ENCODE measurements at regions not wholly inside any gene's neighbourhood (a gene's known extent, or its start where the extent isn't known, plus 50 kb on each side); places are given as distances from the start of the nearest gene placed in this dataset.
A peak's percentile ranks its signal among the peaks of the same experiment; 100 is the strongest.
"Not testable (repeated sequence)": the region's sequence is repeated elsewhere in the genome, so short reads cannot be mapped to it uniquely, and the experiment has no call there.

DNA sequence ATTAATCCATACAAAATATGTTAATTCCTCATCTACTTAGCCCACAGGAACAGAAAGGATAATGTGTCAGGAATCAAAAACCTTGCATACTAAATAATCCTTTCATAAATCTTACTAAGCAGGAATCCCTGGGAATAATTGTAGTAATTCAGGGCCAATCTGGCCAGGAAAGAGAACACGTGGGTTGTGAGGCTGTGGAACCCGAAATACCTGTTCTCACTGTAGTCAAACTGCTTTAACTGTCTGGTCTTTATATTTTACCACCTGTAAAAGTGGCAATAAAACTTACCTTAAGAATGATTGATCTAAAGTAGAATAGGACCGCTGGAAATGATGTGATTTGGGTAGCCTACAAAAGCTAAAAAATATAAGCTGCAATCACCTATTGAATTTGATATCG, 1620.9 kb downstream of the STIM2 start:
- no peak for DNase-seq

GRCh38 chr4:28482580-28483270, 1622.1 kb downstream of the STIM2 start:
- DNase-seq: no peak

GRCh38 chr4:28488021-28488420, 1627.4 kb downstream of the STIM2 start:
- no peak for DNase-seq

DNA sequence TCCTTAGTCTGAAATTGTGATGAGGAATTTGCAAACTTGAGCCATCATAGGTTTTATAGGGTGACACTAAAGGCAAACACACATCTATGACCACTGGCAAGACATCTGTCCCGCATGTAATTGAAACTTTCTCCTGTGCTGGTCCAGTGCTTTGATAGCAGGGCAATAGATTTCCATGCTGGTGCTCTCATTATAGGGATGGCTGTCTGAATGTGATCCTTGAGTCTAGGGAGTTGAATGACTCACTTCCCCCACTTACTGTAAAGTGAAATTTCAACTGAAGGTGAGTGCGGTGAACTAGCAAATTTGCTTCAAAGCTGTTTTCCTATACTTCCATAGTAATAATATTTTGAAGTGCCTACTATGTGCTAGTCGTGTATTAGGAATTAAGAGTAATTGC, 1630.0 kb downstream of the STIM2 start:
- DNase-seq: no peak

DNA sequence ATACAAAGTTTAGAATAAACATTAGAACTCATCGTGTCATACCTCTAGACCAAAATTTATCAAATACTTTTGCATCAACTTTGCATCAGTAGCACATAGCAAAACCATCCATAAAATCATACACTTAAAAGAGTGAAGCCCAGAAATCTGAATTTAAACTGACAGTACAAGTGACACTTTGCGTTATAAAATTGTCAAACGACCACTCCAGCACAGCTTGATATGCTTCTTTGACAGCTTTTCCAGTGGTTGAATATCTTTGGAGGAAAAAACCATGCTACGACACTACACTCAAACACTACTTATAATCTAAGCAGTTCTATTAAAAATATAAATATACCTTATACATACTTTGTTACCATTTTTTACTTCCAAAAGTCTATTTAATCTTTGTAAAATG, 1644.4 kb downstream of the STIM2 start:
- no peak for DNase-seq

DNA sequence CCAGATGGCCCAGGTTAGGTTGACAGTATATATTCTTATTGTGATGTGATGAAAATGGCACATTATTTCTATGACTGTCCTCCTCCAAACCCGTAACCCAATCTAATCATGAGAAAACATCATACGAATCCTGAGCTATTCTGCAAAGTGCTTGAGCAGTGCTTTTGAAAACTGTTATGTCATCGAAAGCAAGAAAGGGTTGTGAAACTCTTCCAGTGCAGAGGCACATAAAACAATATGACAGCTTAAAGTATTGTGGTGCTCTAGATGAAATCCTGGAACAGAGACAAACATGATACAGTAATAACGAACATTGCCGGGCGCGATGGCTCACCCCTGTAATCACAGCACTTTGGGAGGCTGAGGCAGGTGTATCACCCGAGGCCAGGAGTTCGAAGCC, 1648.0 kb downstream of the STIM2 start:
- DNase-seq: no peak

DNA sequence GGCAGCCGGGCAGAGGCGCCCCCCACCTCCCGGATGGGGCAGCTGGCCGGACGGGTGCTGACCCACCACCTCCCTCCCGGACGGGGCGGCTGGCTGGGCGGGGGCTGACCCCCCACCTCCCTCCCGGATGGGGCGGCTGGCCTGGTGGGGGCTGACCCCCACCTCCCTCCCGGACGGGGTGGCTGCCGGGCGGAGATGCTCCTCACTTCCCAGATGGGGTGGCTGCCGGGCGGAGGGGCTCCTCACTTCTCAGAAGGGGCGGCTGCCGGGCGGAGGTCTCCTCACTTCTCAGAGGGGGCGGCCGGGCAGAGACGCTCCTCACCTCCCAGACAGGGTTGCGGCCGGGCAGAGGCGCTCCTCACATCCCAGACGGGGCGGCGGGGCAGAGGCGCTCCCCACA, 1654.1 kb downstream of the STIM2 start:
- DNase-seq: not testable (repeated sequence)

DNA sequence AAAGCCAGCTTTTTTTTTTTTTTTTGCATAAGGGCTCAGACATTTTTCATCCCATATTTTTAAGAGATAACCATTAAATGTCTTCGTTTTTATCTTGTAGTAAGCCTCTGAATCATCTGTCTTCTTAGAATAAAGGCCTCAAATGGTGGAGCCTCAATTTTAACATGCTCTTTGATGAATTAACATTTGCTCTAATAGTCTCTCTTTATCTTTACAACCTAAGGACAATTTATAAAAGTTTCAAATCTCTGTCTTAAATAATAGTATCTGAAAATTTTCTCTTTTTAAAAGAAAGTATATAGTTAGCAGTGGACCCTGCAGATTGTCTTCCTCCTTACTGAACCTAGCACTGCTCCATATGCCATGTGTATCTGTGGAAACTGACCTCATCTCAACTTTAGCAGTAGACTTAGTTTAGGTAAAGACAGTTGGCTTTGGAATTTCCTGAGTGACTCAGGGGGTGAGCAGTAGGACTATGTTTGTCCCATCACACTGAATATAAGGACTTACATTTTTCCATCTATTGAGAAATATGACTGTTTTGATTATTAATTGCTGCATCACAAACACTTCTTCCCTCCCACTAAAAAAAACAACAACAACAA, 1658.0 kb downstream of the STIM2 start:
- no peak for DNase-seq

GRCh38 chr4:28523681-28524190, 1663.1 kb downstream of the STIM2 start:
- DNase-seq: no peak

DNA sequence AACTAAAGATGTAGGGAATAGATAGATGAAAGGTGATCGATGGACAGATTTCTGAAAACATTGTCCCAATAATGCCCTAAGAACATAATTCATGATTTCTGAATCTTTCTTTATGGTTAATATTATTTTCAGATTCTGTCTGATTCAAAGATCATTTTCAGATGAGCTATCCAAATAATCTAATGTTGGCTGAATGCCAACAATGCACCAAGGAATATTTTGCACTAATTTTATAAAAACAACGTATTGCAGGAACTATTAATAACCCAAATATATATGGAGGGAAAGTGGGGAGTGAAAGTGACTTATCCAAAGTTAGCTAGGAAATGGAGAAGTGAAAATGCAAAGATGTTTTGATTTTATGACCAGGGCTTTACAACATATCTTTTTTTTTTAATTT, 1675.5 kb downstream of the STIM2 start:
- DNase-seq: no peak

GRCh38 chr4:28545986-28546385, 1685.3 kb downstream of the STIM2 start:
- peak in 1 of 2 donors; percentile 6 for DNase-seq

- DNase-seq: no peak
These were observed 1687.5 kb downstream of the STIM2 start for GRCh38 chr4:28548136-28548535.

DNA sequence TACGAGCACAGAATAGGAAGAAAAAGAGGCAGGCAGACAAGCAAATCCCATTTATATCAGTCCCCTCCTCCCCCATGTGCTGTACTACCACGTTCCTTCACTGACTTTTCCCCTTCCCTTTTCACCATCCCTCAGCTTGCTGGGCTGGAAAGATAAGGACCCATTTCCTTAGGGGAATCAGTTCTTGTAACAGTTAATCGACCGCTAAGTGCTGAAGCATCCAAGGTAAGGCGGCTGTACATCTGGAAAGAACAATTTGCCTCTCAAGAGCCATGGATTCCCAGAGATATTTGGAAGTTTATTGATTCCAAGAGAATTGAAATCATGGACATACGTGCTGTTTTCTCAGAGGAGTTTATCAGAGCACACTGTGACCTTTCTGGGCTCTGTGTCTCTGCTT, 1688.0 kb downstream of the STIM2 start:
- no peak for DNase-seq

DNA sequence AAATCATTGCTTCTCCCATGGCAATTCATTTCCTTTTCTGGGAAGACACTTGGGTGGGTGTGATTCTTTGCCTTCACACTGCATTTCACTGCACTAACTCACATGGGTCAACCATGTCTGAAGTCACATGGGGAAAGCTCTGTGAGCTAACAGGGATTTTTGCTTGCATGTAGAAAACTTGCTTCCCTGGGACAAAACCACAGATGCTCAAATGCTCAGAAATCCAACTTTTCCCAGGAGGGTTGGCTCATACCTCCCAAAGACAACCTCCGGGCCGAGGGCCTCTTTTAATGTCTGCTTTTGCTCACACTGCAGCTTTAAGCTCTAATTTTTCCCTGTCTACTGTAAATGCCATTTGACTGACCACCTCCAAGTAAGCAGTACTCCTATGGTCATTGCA, 1695.2 kb downstream of the STIM2 start:
- DNase-seq: no peak

DNA sequence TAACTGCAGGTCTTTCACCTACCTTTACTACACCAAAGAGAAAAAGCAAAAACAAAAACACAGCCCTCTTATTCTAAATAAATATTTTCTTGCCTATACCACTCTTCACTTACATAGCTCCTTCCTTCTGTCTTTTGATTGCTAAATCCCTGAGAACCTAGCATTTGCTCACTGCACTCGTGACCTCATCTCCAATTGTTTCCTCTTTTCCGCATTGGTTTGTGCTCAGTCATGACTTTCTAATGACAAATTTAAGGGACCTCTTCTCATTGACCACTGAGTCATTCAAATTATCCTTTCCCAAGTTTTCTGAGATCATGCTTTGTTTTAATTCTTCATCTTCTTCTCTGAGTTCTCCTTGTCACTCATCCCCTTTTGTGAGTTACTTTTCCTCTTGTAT, 1697.1 kb downstream of the STIM2 start:
- DNase-seq: no peak

- no peak for DNase-seq
These were observed 1698.3 kb downstream of the STIM2 start for GRCh38 chr4:28558895-28559294.

GRCh38 chr4:28562913-28563312, 1702.3 kb downstream of the STIM2 start:
- no peak for DNase-seq

GRCh38 chr4:28565396-28565795, 1704.8 kb downstream of the STIM2 start:
- no peak for DNase-seq

DNA sequence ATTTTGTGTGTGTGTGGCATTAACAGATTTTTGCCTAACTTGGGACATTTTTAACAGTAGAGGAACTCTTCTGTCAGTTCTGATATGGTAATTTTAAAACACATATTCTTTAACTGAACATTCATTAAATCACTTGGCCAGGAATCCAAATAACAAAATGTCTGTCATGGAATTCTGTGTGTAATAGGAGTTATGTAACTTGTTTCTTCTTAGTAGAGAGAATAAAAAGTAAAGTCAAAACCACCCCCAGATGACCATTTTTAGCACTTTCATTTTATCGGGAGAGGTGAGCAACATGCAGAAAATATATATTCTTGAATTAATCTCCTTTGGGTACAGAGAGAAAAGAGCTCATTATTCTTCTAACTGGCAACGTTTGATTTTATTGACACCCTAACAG, 1740.3 kb downstream of the STIM2 start:
- DNase-seq: no peak

- DNase-seq: no peak
These were observed 1761.0 kb downstream of the STIM2 start for GRCh38 chr4:28621591-28621990.

DNA sequence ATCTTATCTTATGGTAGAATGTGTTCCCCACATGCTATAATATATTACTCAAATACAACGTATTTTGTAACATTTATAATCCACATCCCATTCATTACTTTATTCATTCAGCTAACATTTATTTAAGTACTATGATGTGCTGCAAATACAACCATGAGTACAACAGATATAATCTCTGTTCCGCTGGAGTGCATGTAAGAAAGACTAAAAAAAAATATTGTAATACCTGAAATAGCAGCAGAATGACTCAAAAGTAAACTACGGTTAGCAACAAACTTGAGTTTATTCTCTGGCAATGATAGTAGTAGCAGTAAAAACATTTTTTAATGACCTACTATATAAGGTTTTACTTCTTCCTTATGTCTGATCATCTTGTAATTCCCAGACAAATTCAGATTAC, 1776.3 kb downstream of the STIM2 start:
- no peak for DNase-seq

GRCh38 chr4:28639747-28640146, 1779.1 kb downstream of the STIM2 start:
- DNase-seq: no peak

DNA sequence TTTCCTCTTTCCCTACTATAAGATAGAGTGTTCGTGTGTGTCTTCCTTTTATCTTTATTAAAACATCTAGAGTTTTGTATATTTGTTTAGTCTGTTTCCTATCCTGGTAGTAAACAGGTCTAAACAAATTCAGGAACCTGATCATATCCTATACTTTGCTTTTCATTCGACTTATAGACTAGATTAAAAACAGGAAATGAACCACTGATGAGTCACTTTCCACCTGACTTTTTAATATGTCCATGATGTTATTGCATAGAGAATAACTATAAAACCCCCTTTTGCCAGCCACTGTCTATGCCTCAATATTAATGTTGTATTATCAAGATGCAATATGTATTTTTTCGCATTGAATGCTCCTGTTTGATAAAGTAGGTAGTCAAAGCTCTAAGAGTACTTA, 1794.0 kb downstream of the STIM2 start:
- no peak for DNase-seq

DNA sequence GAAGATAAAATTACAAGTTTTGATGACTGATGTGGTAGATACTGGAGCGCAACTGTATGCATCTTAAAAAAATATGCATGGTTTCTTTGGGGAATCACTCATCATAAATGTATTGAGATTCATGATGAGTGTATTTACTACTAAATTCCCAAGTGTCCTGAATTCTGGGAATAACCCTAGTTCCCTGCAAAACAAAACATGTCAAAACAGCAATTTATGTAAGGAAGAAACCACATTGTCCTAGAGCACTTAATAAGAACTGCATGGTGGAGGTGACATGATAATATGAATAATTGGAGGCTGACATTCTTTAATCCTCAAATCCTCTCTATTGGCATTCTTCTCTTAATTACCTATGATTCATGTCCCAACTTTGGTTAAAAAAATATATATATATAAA, 1804.7 kb downstream of the STIM2 start:
- no peak for DNase-seq

All from right lung (tissue), 2 donors.